ENCODE measurements at regions not wholly inside any gene's neighbourhood (a gene's known extent, or its start where the extent isn't known, plus 50 kb on each side); places are given as distances from the start of the nearest gene placed in this dataset.

GRCh38 chr10:106284802-106285587, 879.5 kb downstream of the SORCS1 start:
- 55 to 72% (median 71%) methylated on average over 4 of the region's 4 CpGs for WGBS, 4 donors
- TF ChIP-seq POLR2A (IDR thresholded peaks at IDR 0.05), result no peak
- no peak for TF ChIP-seq CTCF (IDR thresholded peaks at IDR 0.05)
- Histone ChIP-seq H3K27ac (no peak overlapping the region), H3K9me3 (replicated peaks in 1 of 3) (no peaks in the 10 kb centered on the region), H3K4me1 (replicated peaks in 1 of 2) (no peaks in the 10 kb centered on the region), H3K4me3 (no peak overlapping the region), H3K36me3 (replicated peaks in 1 of 2) (no peaks in the 10 kb centered on the region), H3K27me3 (no peaks in the 10 kb centered on the region)
- intact Hi-C loops (cut with DNase I), result no loop called here
- DNase-seq, result no peak

- TF ChIP-seq CTCF (IDR thresholded peaks at IDR 0.05) (no peak), POLR2A (IDR thresholded peaks at IDR 0.05) (no peak)
- Histone ChIP-seq H3K4me1 (replicated peaks in 1 of 2) (no peaks in the 10 kb centered on the region), H3K27me3 (no peaks in the 10 kb centered on the region), H3K36me3 (replicated peaks in 1 of 2) (no peaks in the 10 kb centered on the region), H3K27ac (no peak overlapping the region), H3K4me3 (no peak overlapping the region), H3K9me3 (replicated peaks in 1 of 3) (no peaks in the 10 kb centered on the region)
- intact Hi-C loops (cut with DNase I), result no loop called here
- no peak for DNase-seq
- WGBS, 4 donors, result 59 to 74% (median 64%) methylated on average over 7 of the region's 7 CpGs
Observed at GRCh38 chr10:106280896-106281460, 883.5 kb downstream of the SORCS1 start.

- H3K27me3 ChIP-seq, result no peaks in the 10 kb centered on the region
Observed at GRCh38 chr10:106278383-106278782, 886.1 kb downstream of the SORCS1 start.

GRCh38 chr10:106271237-106271636, 893.3 kb downstream of the SORCS1 start:
- Histone ChIP-seq H3K4me3 (no peak overlapping the region), H3K27me3 (no peaks in the 10 kb centered on the region), H3K9me3 (replicated peaks in 1 of 3) (no peaks in the 10 kb centered on the region), H3K36me3 (replicated peaks in 1 of 2) (no peaks in the 10 kb centered on the region), H3K4me1 (replicated peaks in 1 of 2) (no peaks in the 10 kb centered on the region), H3K27ac (no peak overlapping the region)
- DNase-seq, result no peak
- TF ChIP-seq CTCF (IDR thresholded peaks at IDR 0.05), result no peak
- TF ChIP-seq POLR2A (IDR thresholded peaks at IDR 0.05), result no peak
- WGBS, 4 donors, result 66 to 96% (median 84%) methylated on average over 3 of the region's 3 CpGs
- intact Hi-C loops (cut with DNase I), result no loop called here

More at GRCh38 chr10:106278383-106278782, 886.1 kb downstream of the SORCS1 start:
- no peaks in the 10 kb centered on the region for H3K9me3 ChIP-seq (replicated peaks in 1 of 3)
- intact Hi-C loops (cut with DNase I), result no loop called here
- no peak overlapping the region for H3K4me3 ChIP-seq
- no peaks in the 10 kb centered on the region for H3K4me1 ChIP-seq (replicated peaks in 1 of 2)
- no peak for TF ChIP-seq CTCF (IDR thresholded peaks at IDR 0.05)
- TF ChIP-seq POLR2A (IDR thresholded peaks at IDR 0.05), result no peak
- 65 to 80% (median 69%) methylated on average over 1 of the region's 1 CpG for WGBS, 4 donors
- DNase-seq, result no peak
- no peaks in the 10 kb centered on the region for H3K36me3 ChIP-seq (replicated peaks in 1 of 2)
- no peak overlapping the region for H3K27ac ChIP-seq

All from adrenal gland (tissue), 9 donors.